H1 (cell line): ENCODE measurements at regions not wholly inside any gene's neighbourhood (a gene's known extent, or its start where the extent isn't known, plus 50 kb on each side); places are given as distances from the start of the nearest gene placed in this dataset.

ENCODE experiments used
- CTCF ChIA-PET: fragments of 300-600 bp; sonication (Branson Sonifier 250); formaldehyde crosslinking; loops from one replicate; lab custom pipeline; 2021; ENCODE audit not compliant: partially characterized antibody; lab: Charles Lee
- POLR2A ChIA-PET: fragments of 300-600 bp; sonication (Branson Sonifier 250); formaldehyde crosslinking; loops from one replicate; lab custom pipeline; 2021; ENCODE audit warnings: inconsistent platforms; ENCODE audit not compliant: partially characterized antibody; lab: Charles Lee
- DNase-seq, 2 experiments: peaks; one replicate each; pipeline versions ENCODE4 v3.0.0 to v3.0.0-alpha.2; 2010 to 2022; ENCODE audit warnings: low spot score in 2 of 2, low read depth in 1 of 2, mixed read lengths in 1 of 2
- FAIRE-seq: peaks from 2 replicates; lab custom pipeline; 2011; peaks lifted over from hg19 to GRCh38; lab: Jason Lieb, UNC
- H2AFZ ChIP-seq: 2 replicates; pipeline ENCODE4 v1.8.1; 2012; ENCODE audit warnings: low read length, inconsistent platforms
- H2AK5ac ChIP-seq: 2 replicates; pipeline ENCODE4 v1.6.1; 2013; ENCODE audit warnings: low read depth, low read length
- H2BK120ac ChIP-seq: replicated peaks from 2 replicates; pipeline ENCODE3; 2013; ENCODE audit warnings: low read depth, low read length, inconsistent platforms
- H2BK12ac ChIP-seq: 2 replicates; pipeline ENCODE4 v1.6.1; 2013; ENCODE audit warnings: low read depth, low read length
- H2BK15ac ChIP-seq: 2 replicates; pipeline ENCODE4 v1.6.1; 2013; ENCODE audit warnings: low read length
- H2BK20ac ChIP-seq: 2 replicates; pipeline ENCODE4 v1.6.1; 2013; ENCODE audit warnings: low read length
- H2BK5ac ChIP-seq: 2 replicates; pipeline ENCODE4 v1.6.1; 2013; ENCODE audit warnings: low read depth, low read length
- H3K14ac ChIP-seq: 2 replicates; pipeline ENCODE4 v1.6.1; 2013; ENCODE audit warnings: inconsistent platforms; ENCODE audit not compliant: insufficient read length
- H3K18ac ChIP-seq: 2 replicates; pipeline ENCODE4 v1.6.1; 2013; ENCODE audit warnings: low read length; ENCODE audit errors: extremely low read depth
- H3K23ac ChIP-seq: 2 replicates; pipeline ENCODE4 v1.6.1; 2013; ENCODE audit warnings: inconsistent platforms; ENCODE audit not compliant: insufficient read length
- H3K23me2 ChIP-seq: 2 replicates; pipeline ENCODE4 v1.6.1; 2013; ENCODE audit warnings: low read depth, low read length
- H3K27ac ChIP-seq: 2 replicates; pipeline ENCODE4 v1.6.1; 2011; ENCODE audit warnings: low read depth, low read length, inconsistent platforms
- H3K27me3 ChIP-seq, 4 experiments: replicated peaks in 1 of 4; 1 replicate in 1 of 4; 2 replicates in 3 of 4; pipeline versions ENCODE4 v1.6.1 to v1.8.1; 2011 to 2013; ENCODE audit warnings: low read length in 3 of 4, mild to moderate bottlenecking in 3 of 4, inconsistent platforms in 2 of 4, mixed read lengths in 2 of 4, moderate library complexity in 1 of 4; ENCODE audit not compliant: control insufficient read depth in 3 of 4, insufficient read depth in 3 of 4; ENCODE audit errors: extremely low read depth in 1 of 4
- H3K36me3 ChIP-seq, 4 experiments: 2 replicates each; pipeline versions ENCODE4 v1.6.1 to v1.8.1; 2011 to 2013; ENCODE audit warnings: mild to moderate bottlenecking in 4 of 4, low read length in 3 of 4, moderate library complexity in 2 of 4, control low read depth in 1 of 4, inconsistent platforms in 1 of 4; ENCODE audit not compliant: insufficient read depth in 4 of 4, control insufficient read depth in 2 of 4
- H3K4ac ChIP-seq: replicated peaks from 2 replicates; pipeline ENCODE3; 2013; ENCODE audit warnings: low read length, low read depth, mixed read lengths, inconsistent platforms; ENCODE audit not compliant: insufficient read length
- H3K4me1 ChIP-seq, 4 experiments: replicated peaks in 1 of 4; 1 replicate in 1 of 4; 2 replicates in 3 of 4; pipeline versions ENCODE4 v1.6.1 to v1.8.1; 2011 to 2013; ENCODE audit warnings: low read length in 3 of 4, inconsistent platforms in 2 of 4, mixed read lengths in 1 of 4; ENCODE audit not compliant: insufficient read depth in 4 of 4, control insufficient read depth in 3 of 4
- H3K4me2 ChIP-seq, 2 experiments: 2 replicates each; pipeline versions ENCODE4 v1.6.1 to v1.8.1; 2011 to 2013; ENCODE audit warnings: low read depth in 2 of 2, low read length in 2 of 2, control low read depth in 1 of 2, inconsistent platforms in 1 of 2, mild to moderate bottlenecking in 1 of 2; ENCODE audit not compliant: insufficient read depth in 1 of 2
- H3K4me3 ChIP-seq, 4 experiments: fragments of 200-600, 300-600 bp in 1 of 4; sonication (generic), shearing (Covaris generic), sonication (Bioruptor Twin) in 1 of 4; 2 replicates each; pipeline versions ENCODE4 v1.5.1 to v1.8.1; 2011 to 2016; ENCODE audit warnings: low read length in 4 of 4, low read depth in 3 of 4, control low read depth in 2 of 4, inconsistent platforms in 2 of 4, mild to moderate bottlenecking in 2 of 4, mixed read lengths in 1 of 4, moderate library complexity in 1 of 4; ENCODE audit not compliant: insufficient read depth in 2 of 4; ENCODE audit errors: extremely low read depth in 1 of 4
- H3K56ac ChIP-seq: replicated peaks from 2 replicates; pipeline ENCODE3; 2013; ENCODE audit warnings: low read depth, mild to moderate bottlenecking, mixed read lengths, low read length, inconsistent platforms; ENCODE audit not compliant: insufficient read length
- H3K79me1 ChIP-seq: 2 replicates; pipeline ENCODE4 v1.6.1; 2013; ENCODE audit warnings: low read depth, low read length, control low read depth
- H3K79me2 ChIP-seq, 2 experiments: 2 replicates each; pipeline versions ENCODE4 v1.6.1 to v1.8.1; 2012 to 2013; ENCODE audit warnings: low read length in 2 of 2, mild to moderate bottlenecking in 2 of 2, inconsistent platforms in 1 of 2; ENCODE audit not compliant: insufficient read depth in 2 of 2, control insufficient read depth in 1 of 2
- H3K9ac ChIP-seq, 4 experiments: replicated peaks in 1 of 4; 1 replicate in 1 of 4; 2 replicates in 3 of 4; pipeline versions ENCODE4 v1.6.1 to v1.8.1; 2011 to 2013; ENCODE audit warnings: low read depth in 3 of 4, low read length in 3 of 4, control low read depth in 2 of 4, mild to moderate bottlenecking in 2 of 4, moderate library complexity in 2 of 4, inconsistent platforms in 1 of 4; ENCODE audit errors: extremely low read depth in 1 of 4
- H3K9me3 ChIP-seq, 2 experiments: 2 replicates each; pipeline versions ENCODE4 v1.6.1 to v1.8.1; 2012 to 2013; ENCODE audit warnings: mild to moderate bottlenecking in 2 of 2, moderate library complexity in 2 of 2, control low read depth in 1 of 2, inconsistent platforms in 1 of 2, low read depth in 1 of 2, low read length in 1 of 2, mixed read lengths in 1 of 2; ENCODE audit not compliant: insufficient read depth in 2 of 2
- H4K20me1 ChIP-seq, 2 experiments: replicated peaks in 1 of 2; 2 replicates each; pipeline versions ENCODE3 to v1.8.1; 2011 to 2013; ENCODE audit warnings: inconsistent platforms in 2 of 2, low read length in 2 of 2, mild to moderate bottlenecking in 1 of 2; ENCODE audit not compliant: insufficient read depth in 2 of 2, control insufficient read depth in 1 of 2
- H4K5ac ChIP-seq: 2 replicates; pipeline ENCODE4 v1.6.1; 2013; ENCODE audit warnings: low read length, low read depth, mixed read lengths, inconsistent platforms; ENCODE audit not compliant: insufficient read length
- H4K8ac ChIP-seq: 2 replicates; pipeline ENCODE4 v1.8.0; 2013; ENCODE audit warnings: mild to moderate bottlenecking, moderate library complexity, low read length, inconsistent platforms; ENCODE audit not compliant: insufficient read depth; ENCODE audit errors: extremely low read depth
- H4K91ac ChIP-seq: replicated peaks from 2 replicates; pipeline ENCODE3; 2013; ENCODE audit warnings: low read length, mixed read lengths, inconsistent platforms; ENCODE audit not compliant: insufficient read length
- EZH2 ChIP-seq: fragments of 200-600 bp; sonication (generic); IDR thresholded peaks from 2 replicates; pipeline ENCODE4 v1.7.1; 2012; ENCODE audit warnings: low read depth, mild to moderate bottlenecking, moderate library complexity, low read length, inconsistent platforms; ENCODE audit not compliant: severe bottlenecking
- FOSL1 ChIP-seq: IDR thresholded peaks from 2 replicates; pipeline ENCODE4 v1.6.1; 2011; ENCODE audit warnings: mild to moderate bottlenecking, low read depth, low read length, moderate library complexity; ENCODE audit not compliant: insufficient read depth
- RNF2 ChIP-seq: fragments of 200-900, 300-1000 bp; sonication (generic); IDR thresholded peaks from 2 replicates; pipeline ENCODE4 v1.7.1; 2016; ENCODE audit warnings: borderline replicate concordance, low read depth, mild to moderate bottlenecking, antibody characterized with exemption, low read length; ENCODE audit not compliant: poor library complexity, severe bottlenecking; ENCODE audit errors: missing control alignments
- SRF ChIP-seq: IDR thresholded peaks from 2 replicates; pipeline ENCODE4 v1.6.1; 2011; ENCODE audit warnings: mild to moderate bottlenecking, low read depth, low read length, moderate library complexity
- WGBS, 2 experiments: shearing (Covaris generic) in 1 of 2; methylation state at CpG; one replicate each; pipeline versions ENCODE4 v1.1.6 to v1.1.7; 2013 to 2015; ENCODE audit warnings: low lambda C conversion rate in 2 of 2, mixed read lengths in 2 of 2, inconsistent platforms in 1 of 2, low coverage in 1 of 2, missing lambda C conversion rate in 1 of 2; ENCODE audit not compliant: insufficient replicate concordance in 2 of 2, insufficient coverage in 1 of 2, insufficient read length in 1 of 2; ENCODE audit errors: extremely low coverage in 1 of 2, missing lambda C conversion rate in 1 of 2; 5-methylcytosine and 5-hydroxymethylcytosine counted together

DNA sequence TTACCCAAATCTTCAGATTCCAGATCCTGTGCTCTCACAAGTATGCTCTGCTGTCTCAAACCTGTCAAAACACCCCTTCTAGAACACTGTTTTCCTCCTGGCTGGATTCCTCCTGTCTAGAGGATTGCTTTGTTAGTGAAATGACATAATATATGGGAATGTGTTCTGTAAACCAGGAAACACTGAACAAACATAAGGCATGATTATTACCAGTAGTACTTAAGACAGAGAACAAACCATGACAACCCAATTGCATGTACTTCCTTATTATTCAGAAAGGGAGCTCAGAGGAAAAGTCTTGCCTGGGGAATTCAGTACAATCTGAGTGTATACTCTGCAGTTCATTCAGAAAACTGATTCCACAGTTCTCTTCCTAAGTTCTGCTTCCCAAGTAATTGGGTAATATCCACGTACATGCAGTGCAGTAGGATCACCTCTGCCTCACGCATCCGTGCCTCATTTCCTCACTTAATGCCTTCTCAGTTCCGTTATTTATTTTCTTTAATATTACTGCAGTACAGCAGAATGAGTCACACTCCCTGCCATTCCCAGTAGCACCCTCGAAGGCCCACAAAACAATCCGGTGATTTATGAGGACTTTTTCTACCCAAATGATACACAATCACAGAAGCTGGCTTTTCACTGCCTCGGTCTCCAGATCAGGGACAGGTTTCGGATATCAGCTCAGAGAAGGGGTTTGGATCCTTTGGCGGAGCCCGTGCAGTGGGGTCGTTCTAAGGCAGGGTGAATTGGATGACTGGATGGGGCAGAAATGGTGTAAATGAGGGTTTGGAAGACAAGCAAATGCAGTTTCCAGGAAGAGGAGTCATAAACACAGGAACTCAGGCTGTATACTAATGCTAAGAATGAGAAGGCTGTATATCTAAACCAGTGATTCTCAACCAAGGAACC, 896.9 kb downstream of the KCNA4 start:
- FAIRE-seq: no peak
- WGBS, 2 experiments: 89% methylated on average over 11 of the region's 11 CpGs; no CpG with 5 or more reads in 1 of the 2 experiments

More for the DNA sequence above, 896.9 kb downstream of the KCNA4 start:
- Histone ChIP-seq H3K27me3 (no peaks in the 10 kb centered on the region), H3K4ac (no peak overlapping the region), H2BK120ac (no peak overlapping the region), H3K4me1 (no peaks in the 10 kb centered on the region), H3K56ac (no peak overlapping the region), H2BK15ac (no peak overlapping the region), H3K79me1 (no peaks in the 10 kb centered on the region), H3K23me2 (no peaks in the 10 kb centered on the region), H4K8ac (no peak overlapping the region), H2BK12ac (no peak overlapping the region), H3K79me2 (no peaks in the 10 kb centered on the region), H3K27ac (no peak overlapping the region), H3K36me3 (no peaks in the 10 kb centered on the region), H2BK20ac (no peak overlapping the region), H3K9ac (no peak overlapping the region), H3K4me3 (no peak overlapping the region), H2AK5ac (no peak overlapping the region), H3K14ac (no peak overlapping the region), H3K9me3 (no peaks in the 10 kb centered on the region), H4K91ac (no peak overlapping the region), H3K4me2 (no peak overlapping the region), H4K20me1 (no peaks in the 10 kb centered on the region), H3K18ac (no peak overlapping the region), H2AFZ (no peak overlapping the region), H2BK5ac (no peak overlapping the region), H4K5ac (no peak overlapping the region), H3K23ac (no peak overlapping the region)
- no peak for DNase-seq
- CTCF ChIA-PET: no interaction called here
- TF ChIP-seq FOSL1 (no peak), RNF2 (no peak), EZH2 (no peak), SRF (no peak)
- POLR2A ChIA-PET: no interaction called here
